H1 (cell line): ENCODE measurements at regions not wholly inside any gene's neighbourhood (a gene's known extent, or its start where the extent isn't known, plus 50 kb on each side); places are given as distances from the start of the nearest gene placed in this dataset.

Source experiments
- CTCF ChIA-PET: fragments of 300-600 bp; sonication (Branson Sonifier 250); formaldehyde crosslinking; loops from one replicate; lab custom pipeline; 2021; ENCODE audit not compliant: partially characterized antibody; lab: Charles Lee
- POLR2A ChIA-PET: fragments of 300-600 bp; sonication (Branson Sonifier 250); formaldehyde crosslinking; loops from one replicate; lab custom pipeline; 2021; ENCODE audit warnings: inconsistent platforms; ENCODE audit not compliant: partially characterized antibody; lab: Charles Lee
- DNase-seq, 2 experiments: peaks; one replicate each; pipeline versions ENCODE4 v3.0.0 to v3.0.0-alpha.2; 2010 to 2022; ENCODE audit warnings: low spot score in 2 of 2, low read depth in 1 of 2, mixed read lengths in 1 of 2
- FAIRE-seq: peaks from 2 replicates; lab custom pipeline; 2011; peaks lifted over from hg19 to GRCh38; lab: Jason Lieb, UNC
- H2AFZ ChIP-seq: 2 replicates; pipeline ENCODE4 v1.8.1; 2012; ENCODE audit warnings: low read length, inconsistent platforms
- H2AK5ac ChIP-seq: 2 replicates; pipeline ENCODE4 v1.6.1; 2013; ENCODE audit warnings: low read depth, low read length
- H2BK120ac ChIP-seq: replicated peaks from 2 replicates; pipeline ENCODE3; 2013; ENCODE audit warnings: low read depth, low read length, inconsistent platforms
- H2BK12ac ChIP-seq: 2 replicates; pipeline ENCODE4 v1.6.1; 2013; ENCODE audit warnings: low read depth, low read length
- H2BK15ac ChIP-seq: 2 replicates; pipeline ENCODE4 v1.6.1; 2013; ENCODE audit warnings: low read length
- H2BK20ac ChIP-seq: 2 replicates; pipeline ENCODE4 v1.6.1; 2013; ENCODE audit warnings: low read length
- H2BK5ac ChIP-seq: 2 replicates; pipeline ENCODE4 v1.6.1; 2013; ENCODE audit warnings: low read depth, low read length
- H3K14ac ChIP-seq: 2 replicates; pipeline ENCODE4 v1.6.1; 2013; ENCODE audit warnings: inconsistent platforms; ENCODE audit not compliant: insufficient read length
- H3K18ac ChIP-seq: 2 replicates; pipeline ENCODE4 v1.6.1; 2013; ENCODE audit warnings: low read length; ENCODE audit errors: extremely low read depth
- H3K23ac ChIP-seq: 2 replicates; pipeline ENCODE4 v1.6.1; 2013; ENCODE audit warnings: inconsistent platforms; ENCODE audit not compliant: insufficient read length
- H3K23me2 ChIP-seq: 2 replicates; pipeline ENCODE4 v1.6.1; 2013; ENCODE audit warnings: low read depth, low read length
- H3K27ac ChIP-seq: 2 replicates; pipeline ENCODE4 v1.6.1; 2011; ENCODE audit warnings: low read depth, low read length, inconsistent platforms
- H3K27me3 ChIP-seq, 4 experiments: replicated peaks in 1 of 4; 1 replicate in 1 of 4; 2 replicates in 3 of 4; pipeline versions ENCODE4 v1.6.1 to v1.8.1; 2011 to 2013; ENCODE audit warnings: low read length in 3 of 4, mild to moderate bottlenecking in 3 of 4, inconsistent platforms in 2 of 4, mixed read lengths in 2 of 4, moderate library complexity in 1 of 4; ENCODE audit not compliant: control insufficient read depth in 3 of 4, insufficient read depth in 3 of 4; ENCODE audit errors: extremely low read depth in 1 of 4
- H3K36me3 ChIP-seq, 4 experiments: 2 replicates each; pipeline versions ENCODE4 v1.6.1 to v1.8.1; 2011 to 2013; ENCODE audit warnings: mild to moderate bottlenecking in 4 of 4, low read length in 3 of 4, moderate library complexity in 2 of 4, control low read depth in 1 of 4, inconsistent platforms in 1 of 4; ENCODE audit not compliant: insufficient read depth in 4 of 4, control insufficient read depth in 2 of 4
- H3K4ac ChIP-seq: replicated peaks from 2 replicates; pipeline ENCODE3; 2013; ENCODE audit warnings: low read length, low read depth, mixed read lengths, inconsistent platforms; ENCODE audit not compliant: insufficient read length
- H3K4me1 ChIP-seq, 4 experiments: replicated peaks in 1 of 4; 1 replicate in 1 of 4; 2 replicates in 3 of 4; pipeline versions ENCODE4 v1.6.1 to v1.8.1; 2011 to 2013; ENCODE audit warnings: low read length in 3 of 4, inconsistent platforms in 2 of 4, mixed read lengths in 1 of 4; ENCODE audit not compliant: insufficient read depth in 4 of 4, control insufficient read depth in 3 of 4
- H3K4me2 ChIP-seq, 2 experiments: 2 replicates each; pipeline versions ENCODE4 v1.6.1 to v1.8.1; 2011 to 2013; ENCODE audit warnings: low read depth in 2 of 2, low read length in 2 of 2, control low read depth in 1 of 2, inconsistent platforms in 1 of 2, mild to moderate bottlenecking in 1 of 2; ENCODE audit not compliant: insufficient read depth in 1 of 2
- H3K4me3 ChIP-seq, 4 experiments: fragments of 200-600, 300-600 bp in 1 of 4; sonication (generic), shearing (Covaris generic), sonication (Bioruptor Twin) in 1 of 4; 2 replicates each; pipeline versions ENCODE4 v1.5.1 to v1.8.1; 2011 to 2016; ENCODE audit warnings: low read length in 4 of 4, low read depth in 3 of 4, control low read depth in 2 of 4, inconsistent platforms in 2 of 4, mild to moderate bottlenecking in 2 of 4, mixed read lengths in 1 of 4, moderate library complexity in 1 of 4; ENCODE audit not compliant: insufficient read depth in 2 of 4; ENCODE audit errors: extremely low read depth in 1 of 4
- H3K56ac ChIP-seq: replicated peaks from 2 replicates; pipeline ENCODE3; 2013; ENCODE audit warnings: low read depth, mild to moderate bottlenecking, mixed read lengths, low read length, inconsistent platforms; ENCODE audit not compliant: insufficient read length
- H3K79me1 ChIP-seq: 2 replicates; pipeline ENCODE4 v1.6.1; 2013; ENCODE audit warnings: low read depth, low read length, control low read depth
- H3K79me2 ChIP-seq, 2 experiments: 2 replicates each; pipeline versions ENCODE4 v1.6.1 to v1.8.1; 2012 to 2013; ENCODE audit warnings: low read length in 2 of 2, mild to moderate bottlenecking in 2 of 2, inconsistent platforms in 1 of 2; ENCODE audit not compliant: insufficient read depth in 2 of 2, control insufficient read depth in 1 of 2
- H3K9ac ChIP-seq, 4 experiments: replicated peaks in 1 of 4; 1 replicate in 1 of 4; 2 replicates in 3 of 4; pipeline versions ENCODE4 v1.6.1 to v1.8.1; 2011 to 2013; ENCODE audit warnings: low read depth in 3 of 4, low read length in 3 of 4, control low read depth in 2 of 4, mild to moderate bottlenecking in 2 of 4, moderate library complexity in 2 of 4, inconsistent platforms in 1 of 4; ENCODE audit errors: extremely low read depth in 1 of 4
- H3K9me3 ChIP-seq, 2 experiments: 2 replicates each; pipeline versions ENCODE4 v1.6.1 to v1.8.1; 2012 to 2013; ENCODE audit warnings: mild to moderate bottlenecking in 2 of 2, moderate library complexity in 2 of 2, control low read depth in 1 of 2, inconsistent platforms in 1 of 2, low read depth in 1 of 2, low read length in 1 of 2, mixed read lengths in 1 of 2; ENCODE audit not compliant: insufficient read depth in 2 of 2
- H4K20me1 ChIP-seq, 2 experiments: replicated peaks in 1 of 2; 2 replicates each; pipeline versions ENCODE3 to v1.8.1; 2011 to 2013; ENCODE audit warnings: inconsistent platforms in 2 of 2, low read length in 2 of 2, mild to moderate bottlenecking in 1 of 2; ENCODE audit not compliant: insufficient read depth in 2 of 2, control insufficient read depth in 1 of 2
- H4K5ac ChIP-seq: 2 replicates; pipeline ENCODE4 v1.6.1; 2013; ENCODE audit warnings: low read length, low read depth, mixed read lengths, inconsistent platforms; ENCODE audit not compliant: insufficient read length
- H4K8ac ChIP-seq: 2 replicates; pipeline ENCODE4 v1.8.0; 2013; ENCODE audit warnings: mild to moderate bottlenecking, moderate library complexity, low read length, inconsistent platforms; ENCODE audit not compliant: insufficient read depth; ENCODE audit errors: extremely low read depth
- H4K91ac ChIP-seq: replicated peaks from 2 replicates; pipeline ENCODE3; 2013; ENCODE audit warnings: low read length, mixed read lengths, inconsistent platforms; ENCODE audit not compliant: insufficient read length
- BACH1 ChIP-seq: IDR thresholded peaks from 2 replicates; pipeline ENCODE4 v1.6.1; 2012; ENCODE audit warnings: low read length, improper control_type of control experiment
- BRCA1 ChIP-seq: IDR thresholded peaks from 2 replicates; pipeline ENCODE4 v1.6.1; 2012; ENCODE audit warnings: low read depth, low read length, improper control_type of control experiment
- CBX5 ChIP-seq: fragments of 300-800, 300-1000 bp; sonication (generic); IDR thresholded peaks from 2 replicates; pipeline ENCODE4 v1.7.1; 2016; ENCODE audit warnings: antibody characterized with exemption, low read length, low read depth
- KDM5A ChIP-seq: fragments of 200-600 bp; IDR thresholded peaks from 2 replicates; pipeline ENCODE4 v1.7.1; 2012; ENCODE audit warnings: mild to moderate bottlenecking, low read length, inconsistent platforms, mixed read lengths
- NRF1 ChIP-seq: IDR thresholded peaks from 2 replicates; pipeline ENCODE4 v1.6.1; 2011; ENCODE audit warnings: mild to moderate bottlenecking, low read depth, low read length, improper control_type of control experiment
- RNF2 ChIP-seq: fragments of 200-900, 300-1000 bp; sonication (generic); IDR thresholded peaks from 2 replicates; pipeline ENCODE4 v1.7.1; 2016; ENCODE audit warnings: borderline replicate concordance, low read depth, mild to moderate bottlenecking, antibody characterized with exemption, low read length; ENCODE audit not compliant: poor library complexity, severe bottlenecking; ENCODE audit errors: missing control alignments
- SIN3A ChIP-seq, 2 experiments: IDR thresholded peaks in 1 of 2; conservative IDR thresholded peaks in 1 of 2; 2 replicates each; pipeline ENCODE4 v1.6.1; 2011 to 2012; ENCODE audit warnings: low read length in 2 of 2, improper control_type of control experiment in 1 of 2, low read depth in 1 of 2, mild to moderate bottlenecking in 1 of 2
- ZNF274 ChIP-seq: IDR thresholded peaks from 2 replicates; pipeline ENCODE4 v1.7.0; 2012; ENCODE audit warnings: low read length, borderline replicate concordance; ENCODE audit errors: extremely low read depth
- WGBS, 2 experiments: shearing (Covaris generic) in 1 of 2; methylation state at CpG; one replicate each; pipeline versions ENCODE4 v1.1.6 to v1.1.7; 2013 to 2015; ENCODE audit warnings: low lambda C conversion rate in 2 of 2, mixed read lengths in 2 of 2, inconsistent platforms in 1 of 2, low coverage in 1 of 2, missing lambda C conversion rate in 1 of 2; ENCODE audit not compliant: insufficient replicate concordance in 2 of 2, insufficient coverage in 1 of 2, insufficient read length in 1 of 2; ENCODE audit errors: extremely low coverage in 1 of 2, missing lambda C conversion rate in 1 of 2; 5-methylcytosine and 5-hydroxymethylcytosine counted together

DNA sequence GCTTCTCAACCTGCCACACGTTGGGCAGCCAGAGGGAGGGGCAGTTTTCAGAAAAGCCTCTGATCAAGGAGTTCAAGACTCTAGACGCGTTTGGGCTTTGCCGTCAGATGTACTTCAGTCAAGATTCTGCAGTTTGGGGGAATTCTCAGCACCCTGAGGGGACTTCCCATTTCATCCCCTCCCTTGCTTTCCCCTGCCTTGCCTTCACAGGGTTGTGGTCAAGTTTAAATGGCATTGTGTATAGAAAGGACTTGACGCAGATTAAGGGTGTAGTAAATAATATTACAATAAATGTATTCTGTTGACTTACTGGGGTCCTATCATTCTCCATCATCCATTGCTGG lies 198.3 kb upstream of the NABP1 start:
- Histone ChIP-seq H3K18ac (no peak overlapping the region), H3K4ac (no peak overlapping the region), H3K79me1 (no peaks in the 10 kb centered on the region), H4K8ac (no peak overlapping the region), H3K27ac (no peak overlapping the region), H3K56ac (no peak overlapping the region), H4K5ac (no peak overlapping the region), H3K79me2 (no peaks in the 10 kb centered on the region), H3K9me3 (peaks cover 0 to 10% of the 10 kb centered on the region in 2 experiments; a peak in 1 of 4 replicates), H2BK12ac (no peak overlapping the region), H2BK5ac (no peak overlapping the region), H4K91ac (no peak overlapping the region), H3K36me3 (no peaks in the 10 kb centered on the region), H2AFZ (peak overlapping the region; percentile 65; the same call in 1 of the 2 replicates), H3K4me3 (no peak overlapping the region), H2BK20ac (no peak overlapping the region), H4K20me1 (no peaks in the 10 kb centered on the region), H2BK120ac (no peak overlapping the region), H3K23ac (no peak overlapping the region), H3K14ac (no peak overlapping the region), H3K27me3 (no peaks in the 10 kb centered on the region), H3K23me2 (no peaks in the 10 kb centered on the region; the same call in 1 of the 2 replicates), H2BK15ac (no peak overlapping the region), H3K4me2 (no peak overlapping the region), H2AK5ac (no peak overlapping the region), H3K9ac (no peak overlapping the region), H3K4me1 (peaks cover 0 to 5% (median under 1%) of the 10 kb centered on the region in 4 experiments; a peak in 3 of 7 replicates)
- 75% methylated on average over 5 of the region's 5 CpGs; no CpG with 5 or more reads in 1 of the 2 experiments for WGBS, 2 experiments
- ChIA-PET POLR2A (no interaction called here), CTCF (interaction anchor here (0.9 to 1.6 kb wide), 2 partner anchors 10 to 261 kb away, joined by 3 to 4 read pairs; no protein-coding TSS in a partner anchor)
- DNase-seq (no peak), FAIRE-seq (no peak)
- TF ChIP-seq SIN3A (conservative IDR thresholded peaks at IDR 0.05 in 1 of 2, IDR thresholded peaks at IDR 0.05 in 1 of 2; ENCODE audit: low read depth in 1 of 2, low read length in 2 of 2), result no peak
- no peak for TF ChIP-seq KDM5A
- no peak for TF ChIP-seq CBX5
- no peak for TF ChIP-seq NRF1
- no peak for TF ChIP-seq RNF2
- TF ChIP-seq ZNF274, result no peak
- TF ChIP-seq BRCA1, result no peak
- no peak for TF ChIP-seq BACH1
